ENCODE measurements at regions not wholly inside any gene's neighbourhood (a gene's known extent, or its start where the extent isn't known, plus 50 kb on each side); places are given as distances from the start of the nearest gene placed in this dataset.

GRCh38 chr6:8157839-8158238, 55.5 kb upstream of the EEF1E1 start:
- H3K27me3 ChIP-seq, result peaks cover 0 to 7% (median 0%) of the 10 kb centered on the region in 9 donors
- no peak for DNase-seq
- H3K4me1 ChIP-seq, result no peaks in the 10 kb centered on the region
- H3K9me3 ChIP-seq, result peaks cover 0 to 12% (median 0%) of the 10 kb centered on the region in 12 donors
- intact Hi-C loops (cut with DNase I), result no loop called here
- no peak for ATAC-seq
- WGBS, 4 donors, result 40 to 42% (median 41%) methylated on average over 3 of the region's 3 CpGs
- no peaks in the 10 kb centered on the region for H3K36me3 ChIP-seq
- H3K27ac ChIP-seq, result no peak overlapping the region
- H3K4me3 ChIP-seq, result no peak overlapping the region
- TF ChIP-seq POLR2A (IDR thresholded peaks at IDR 0.05) (no peak), CTCF (IDR thresholded peaks at IDR 0.05) (no peak)

- Histone ChIP-seq H3K4me1 (no peaks in the 10 kb centered on the region), H3K4me3 (no peak overlapping the region), H3K36me3 (no peaks in the 10 kb centered on the region), H3K9me3 (peaks cover 0 to 12% (median 0%) of the 10 kb centered on the region in 12 donors), H3K27me3 (peaks cover 0 to 7% (median 0%) of the 10 kb centered on the region in 9 donors), H3K27ac (no peak overlapping the region)
- WGBS, 4 donors, result 63 to 80% (median 72%) methylated on average over 2 of the region's 2 CpGs
- TF ChIP-seq POLR2A (IDR thresholded peaks at IDR 0.05) (no peak), CTCF (IDR thresholded peaks at IDR 0.05) (no peak)
- DNase-seq (no peak), ATAC-seq (no peak)
- intact Hi-C loops (cut with DNase I), result no loop called here
Observed at GRCh38 chr6:8155259-8156012, 53.1 kb upstream of the EEF1E1 start.
